GM23248 (cell line): ENCODE measurements at regions not wholly inside any gene's neighbourhood (a gene's known extent, or its start where the extent isn't known, plus 50 kb on each side); places are given as distances from the start of the nearest gene placed in this dataset.

Source experiments
- EZH2 ChIP-seq: fragments of 200-600 bp; sonication (generic); IDR thresholded peaks from 2 replicates; pipeline ENCODE4 v1.6.1; 2018; ENCODE audit warnings: antibody characterized with exemption, mild to moderate bottlenecking; ENCODE audit not compliant: insufficient read depth, poor library complexity, severe bottlenecking
- EZH2phosphoT487 ChIP-seq: fragments of 200-600 bp; sonication (generic); IDR thresholded peaks from 2 replicates; pipeline ENCODE4 v1.6.1; 2018; ENCODE audit warnings: antibody characterized with exemption, moderate library complexity, mild to moderate bottlenecking, low read depth; ENCODE audit not compliant: insufficient read depth

DNA sequence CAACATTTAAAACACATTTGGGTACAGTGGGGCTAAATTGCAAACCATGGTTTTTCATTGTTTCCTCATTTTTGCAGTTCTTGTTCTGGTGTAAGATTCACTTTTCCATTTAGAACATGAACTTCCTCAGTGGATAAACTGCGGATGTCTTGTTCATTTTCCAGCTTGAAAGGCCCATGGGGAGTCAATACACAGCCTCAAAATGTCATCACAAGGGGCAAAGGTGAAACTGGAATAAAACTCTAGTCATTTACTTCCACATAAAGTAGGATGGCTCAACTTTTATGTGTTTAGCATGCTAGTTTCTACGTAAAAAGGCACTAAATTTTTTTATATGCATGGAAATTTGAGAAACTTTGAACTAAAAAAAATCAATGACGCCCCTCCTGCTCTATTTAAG lies 718.8 kb downstream of the TLR4 start:
- TF ChIP-seq EZH2, result no peak
- no peak for TF ChIP-seq EZH2phosphoT487
